GM23248 (cell line): ENCODE measurements at regions not wholly inside any gene's neighbourhood (a gene's known extent, or its start where the extent isn't known, plus 50 kb on each side); places are given as distances from the start of the nearest gene placed in this dataset.
A peak's percentile ranks its signal among the peaks of the same experiment; 100 is the strongest.

Experiments used
- DNase-seq: peaks from one replicate; pipeline ENCODE4 v3.0.0-alpha.2; 2015
- H2AFZ ChIP-seq: fragments of 200-600 bp; sonication (generic); 2 replicates; pipeline ENCODE4 v1.6.1; 2016; ENCODE audit warnings: antibody characterized with exemption
- H3F3A ChIP-seq: fragments of 200-600 bp; sonication (generic); 2 replicates; pipeline ENCODE4 v1.6.1; 2016; ENCODE audit warnings: mild to moderate bottlenecking, antibody characterized with exemption, mixed run types; ENCODE audit not compliant: insufficient read depth
- H3K27ac ChIP-seq: fragments of 200-600 bp; sonication (generic); 2 replicates; pipeline ENCODE4 v1.5.1; 2016; ENCODE audit warnings: mild to moderate bottlenecking
- H3K27me3 ChIP-seq: fragments of 200-600 bp; sonication (generic); replicated peaks from 2 replicates; pipeline ENCODE4 v1.6.1; 2016; ENCODE audit warnings: mild to moderate bottlenecking; ENCODE audit not compliant: insufficient read depth
- H3K36me3 ChIP-seq: fragments of 200-600 bp; sonication (generic); 2 replicates; pipeline ENCODE4 v1.6.1; 2016; ENCODE audit warnings: low read depth, mild to moderate bottlenecking
- H3K4me1 ChIP-seq: fragments of 200-600 bp; sonication (generic); 2 replicates; pipeline ENCODE4 v1.6.1; 2016; ENCODE audit warnings: mild to moderate bottlenecking; ENCODE audit not compliant: insufficient read depth
- H3K4me2 ChIP-seq: fragments of 200-600 bp; sonication (generic); one replicate; pipeline ENCODE4 v1.6.1; 2016; ENCODE audit warnings: mild to moderate bottlenecking; ENCODE audit not compliant: unreplicated experiment
- H3K4me3 ChIP-seq: fragments of 200-600 bp; sonication (generic); 2 replicates; pipeline ENCODE4 v1.5.1; 2016; ENCODE audit warnings: mild to moderate bottlenecking
- H3K79me2 ChIP-seq: fragments of 200-600 bp; sonication (generic); 2 replicates; pipeline ENCODE4 v1.6.1; 2016; ENCODE audit warnings: mild to moderate bottlenecking; ENCODE audit not compliant: insufficient read depth
- H3K9ac ChIP-seq: fragments of 200-600 bp; sonication (generic); 2 replicates; pipeline ENCODE4 v1.6.1; 2016; ENCODE audit warnings: mild to moderate bottlenecking
- H3K9me2 ChIP-seq: fragments of 200-600 bp; sonication (generic); 2 replicates; pipeline ENCODE4 v1.6.1; 2016; ENCODE audit warnings: mixed run types, mild to moderate bottlenecking, moderate library complexity; ENCODE audit not compliant: insufficient read depth
- H3K9me3 ChIP-seq: fragments of 200-600 bp; sonication (generic); one replicate; pipeline ENCODE4 v1.6.1; 2017; ENCODE audit warnings: low read depth
- H4K20me1 ChIP-seq: fragments of 200-600 bp; sonication (generic); 2 replicates; pipeline ENCODE4 v1.6.0; 2016; ENCODE audit not compliant: insufficient read depth
- EZH2 ChIP-seq: fragments of 200-600 bp; sonication (generic); IDR thresholded peaks from 2 replicates; pipeline ENCODE4 v1.6.1; 2018; ENCODE audit warnings: antibody characterized with exemption, mild to moderate bottlenecking; ENCODE audit not compliant: insufficient read depth, poor library complexity, severe bottlenecking
- EZH2phosphoT487 ChIP-seq: fragments of 200-600 bp; sonication (generic); IDR thresholded peaks from 2 replicates; pipeline ENCODE4 v1.6.1; 2018; ENCODE audit warnings: antibody characterized with exemption, moderate library complexity, mild to moderate bottlenecking, low read depth; ENCODE audit not compliant: insufficient read depth
- WGBS, 2 experiments: methylation state at CpG; one replicate each; pipeline ENCODE4 v1.1.6; 2015 to 2017; ENCODE audit warnings: low lambda C conversion rate in 2 of 2, low coverage in 1 of 2; ENCODE audit errors: missing lambda C conversion rate in 2 of 2; 5-methylcytosine and 5-hydroxymethylcytosine counted together
- in situ Hi-C: fragments of 300-500 bp; cut with MboI; formaldehyde crosslinking; loops from 2 replicates; pipeline ENCODE4 v1.15.0; 2020

DNA sequence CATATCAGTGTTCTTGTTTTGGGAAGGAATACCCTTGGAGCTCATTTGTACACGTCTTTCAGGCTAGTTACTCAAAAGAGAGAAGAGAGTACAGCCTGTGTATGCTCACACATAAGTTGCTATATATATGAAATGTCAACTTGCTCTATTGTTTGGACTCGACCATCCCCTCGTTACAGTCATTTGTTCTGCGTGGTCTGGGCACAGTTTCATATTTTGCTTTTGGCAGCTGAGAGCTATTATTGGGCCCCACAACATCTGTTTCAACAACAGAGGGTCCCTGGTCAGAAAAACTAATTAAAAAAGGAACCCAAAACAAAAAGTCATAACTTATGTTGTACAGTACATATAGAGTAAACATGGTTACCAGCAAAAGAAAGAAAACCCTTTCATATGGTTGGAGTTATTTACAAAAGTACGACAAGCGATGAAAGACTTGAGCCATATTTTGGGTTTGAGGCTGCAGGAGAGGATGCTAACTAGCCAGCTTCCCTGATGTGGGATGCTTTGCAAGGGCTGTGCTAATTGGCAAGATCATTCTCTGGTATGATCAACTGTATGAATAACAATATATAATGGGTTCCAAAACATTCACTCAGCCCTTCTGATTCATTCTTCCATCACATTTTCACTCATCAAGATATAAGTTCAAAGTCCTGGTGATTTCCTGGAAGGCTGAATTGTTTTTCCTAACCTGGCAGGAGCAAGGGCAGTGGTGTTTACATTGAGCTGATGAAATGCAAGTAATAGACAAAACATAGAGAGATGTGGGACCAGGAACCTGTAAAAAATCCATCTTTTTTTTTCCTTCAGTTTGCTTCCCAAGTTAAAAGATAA, 137.9 kb downstream of the RPS12 start:
- H3F3A ChIP-seq = peaks cover 8% of the 10 kb centered on the region; the same call in 1 of the 2 replicates
- H4K20me1 ChIP-seq = no peaks in the 10 kb centered on the region
- peaks cover 66% of the 10 kb centered on the region for H3K27me3 ChIP-seq
- WGBS, 2 experiments = 24 to 25% methylated on average over 6 of the region's 6 CpGs
- H3K4me1 ChIP-seq = peaks cover 8% of the 10 kb centered on the region; the same call in 1 of the 2 replicates
- no peaks in the 10 kb centered on the region for H3K9me2 ChIP-seq
- H2AFZ ChIP-seq = no peak overlapping the region
- no peak overlapping the region for H3K27ac ChIP-seq
- H3K79me2 ChIP-seq = no peaks in the 10 kb centered on the region
- in situ Hi-C loops = loop anchor here (25.0 kb wide), 2 partner anchors 960 to 1135 kb away; no protein-coding TSS in a partner anchor
- peak; percentile 52 for DNase-seq
- H3K9me3 ChIP-seq = no peaks in the 10 kb centered on the region
- no peak overlapping the region for H3K4me3 ChIP-seq
- H3K4me2 ChIP-seq = no peak overlapping the region
- TF ChIP-seq EZH2 (no peak), EZH2phosphoT487 (no peak)
- no peaks in the 10 kb centered on the region for H3K36me3 ChIP-seq
- H3K9ac ChIP-seq = no peak overlapping the region

DNA sequence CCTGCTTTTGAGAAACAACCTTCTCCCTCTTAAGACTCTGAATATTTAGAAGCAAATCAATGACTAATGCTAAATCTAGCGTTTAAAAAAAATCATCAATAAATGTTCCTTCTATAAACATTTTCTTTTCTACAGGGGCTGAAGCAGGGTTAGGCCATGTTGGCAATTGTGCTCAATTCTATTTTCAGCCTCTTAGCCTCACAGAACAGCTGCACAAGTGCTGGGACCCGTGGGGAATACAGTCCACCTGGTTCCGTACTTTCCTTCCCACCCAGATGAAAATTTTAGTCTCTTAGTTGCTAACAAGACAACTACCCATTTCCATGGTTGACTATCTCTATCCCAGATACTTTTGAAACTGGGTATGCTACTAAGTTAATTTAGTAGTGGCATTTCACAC, 138.6 kb downstream of the RPS12 start:
- Histone ChIP-seq H3F3A (peaks cover 8% of the 10 kb centered on the region; the same call in 1 of the 2 replicates), H3K79me2 (no peaks in the 10 kb centered on the region), H3K27me3 (peaks cover 66% of the 10 kb centered on the region), H3K9me3 (no peaks in the 10 kb centered on the region), H4K20me1 (no peaks in the 10 kb centered on the region), H3K4me3 (no peak overlapping the region), H3K27ac (no peak overlapping the region), H2AFZ (no peak overlapping the region), H3K9me2 (no peaks in the 10 kb centered on the region), H3K36me3 (no peaks in the 10 kb centered on the region), H3K4me1 (peaks cover 8% of the 10 kb centered on the region; the same call in 1 of the 2 replicates), H3K9ac (no peak overlapping the region), H3K4me2 (no peak overlapping the region)
- TF ChIP-seq EZH2phosphoT487 (no peak), EZH2 (no peak)
- WGBS, 2 experiments = 75 to 79% methylated on average over 3 of the region's 3 CpGs
- in situ Hi-C loops = loop anchor here (25.0 kb wide), 2 partner anchors 959 to 1134 kb away; no protein-coding TSS in a partner anchor
- no peak for DNase-seq

DNA sequence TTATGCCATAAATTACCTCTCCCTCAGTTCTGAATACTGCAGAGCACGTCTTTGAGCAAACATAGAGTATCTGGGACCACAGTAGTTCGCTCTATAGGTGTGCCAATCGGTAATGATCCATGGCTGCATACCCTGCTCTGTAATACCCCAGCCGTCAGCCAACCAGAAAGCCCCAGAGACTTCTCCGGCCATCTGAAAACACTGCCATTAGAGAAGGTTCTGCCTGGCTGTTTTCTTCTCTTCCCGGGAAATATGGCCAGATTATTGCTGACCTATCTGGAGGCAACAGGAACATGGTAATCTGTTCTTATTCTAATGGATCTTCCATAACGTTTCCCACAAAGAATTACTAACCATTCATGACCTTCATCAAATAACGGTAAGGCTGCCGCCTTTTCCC, 139.9 kb downstream of the RPS12 start:
- H3F3A ChIP-seq = peaks cover 8% of the 10 kb centered on the region; the same call in 1 of the 2 replicates
- no peak overlapping the region for H3K9ac ChIP-seq
- H3K36me3 ChIP-seq = no peaks in the 10 kb centered on the region
- H3K9me2 ChIP-seq = no peaks in the 10 kb centered on the region
- DNase-seq = no peak
- no peak overlapping the region for H3K4me2 ChIP-seq
- no peak overlapping the region for H2AFZ ChIP-seq
- no peaks in the 10 kb centered on the region for H3K79me2 ChIP-seq
- no peaks in the 10 kb centered on the region for H3K9me3 ChIP-seq
- peaks cover 8% of the 10 kb centered on the region; the same call in 1 of the 2 replicates for H3K4me1 ChIP-seq
- in situ Hi-C loops = loop anchor here (25.0 kb wide), 2 partner anchors 958 to 1133 kb away; no protein-coding TSS in a partner anchor
- TF ChIP-seq EZH2 (no peak), EZH2phosphoT487 (no peak)
- WGBS, 2 experiments = 83% methylated on average over 9 of the region's 9 CpGs
- peaks cover 66% of the 10 kb centered on the region for H3K27me3 ChIP-seq
- no peak overlapping the region for H3K27ac ChIP-seq
- no peak overlapping the region for H3K4me3 ChIP-seq
- no peaks in the 10 kb centered on the region for H4K20me1 ChIP-seq

DNA sequence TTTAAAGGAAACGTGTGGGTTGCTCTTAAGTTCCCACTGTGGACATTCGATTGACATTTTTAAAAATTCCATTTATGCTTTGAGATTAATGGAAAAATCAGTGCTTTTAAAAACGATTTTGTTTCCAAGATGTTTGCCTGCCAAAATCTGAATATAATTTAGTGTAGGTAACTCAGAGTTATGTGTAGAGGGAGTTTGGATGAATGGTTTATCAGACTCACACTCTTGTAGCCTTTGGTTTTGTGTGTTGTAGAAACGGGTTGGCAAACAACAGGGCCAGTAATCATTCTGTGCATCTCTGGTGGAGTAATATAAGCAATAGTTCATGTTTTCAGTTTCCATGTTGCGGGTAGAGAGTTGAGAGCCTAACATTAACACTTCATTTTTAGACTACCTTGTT, 140.6 kb downstream of the RPS12 start:
- H3F3A ChIP-seq = peaks cover 8% of the 10 kb centered on the region; the same call in 1 of the 2 replicates
- no peak for DNase-seq
- H3K4me2 ChIP-seq = no peak overlapping the region
- H3K9me3 ChIP-seq = no peaks in the 10 kb centered on the region
- H3K4me3 ChIP-seq = no peak overlapping the region
- no peaks in the 10 kb centered on the region for H4K20me1 ChIP-seq
- H3K27me3 ChIP-seq = peaks cover 61% of the 10 kb centered on the region
- H2AFZ ChIP-seq = no peak overlapping the region
- TF ChIP-seq EZH2 (no peak), EZH2phosphoT487 (no peak)
- in situ Hi-C loops = loop anchor here (25.0 kb wide), 2 partner anchors 957 to 1132 kb away; no protein-coding TSS in a partner anchor
- H3K27ac ChIP-seq = no peak overlapping the region
- H3K9me2 ChIP-seq = no peaks in the 10 kb centered on the region
- no peaks in the 10 kb centered on the region for H3K79me2 ChIP-seq
- H3K36me3 ChIP-seq = no peaks in the 10 kb centered on the region
- 74% methylated on average over 5 of the region's 5 CpGs for WGBS, 2 experiments
- H3K9ac ChIP-seq = no peak overlapping the region
- peaks cover 8% of the 10 kb centered on the region; the same call in 1 of the 2 replicates for H3K4me1 ChIP-seq
